PC-9 (cell line): ENCODE measurements at regions not wholly inside any gene's neighbourhood (a gene's known extent, or its start where the extent isn't known, plus 50 kb on each side); places are given as distances from the start of the nearest gene placed in this dataset.

Source experiments
- BruUV-seq: library from RNA; stranded (reverse); fragments of 400-500 nt; replicated peaks from 2 replicates; lab custom pipeline; 2021; lab: Mats Ljungman, UMichigan
- CTCF ChIA-PET: fragments of 300-600 bp; sonication (Branson Sonifier 250); formaldehyde crosslinking; loops from one replicate; lab custom pipeline; 2022; ENCODE audit warnings: antibody characterized with exemption; lab: Charles Lee
- POLR2A ChIA-PET: fragments of 300-600 bp; sonication (Branson Sonifier 250); formaldehyde crosslinking; loops from one replicate; lab custom pipeline; 2022; ENCODE audit warnings: antibody characterized with exemption; ENCODE audit not compliant: unreplicated experiment; lab: Charles Lee
- DNase-seq, 2 experiments: peaks; one replicate each; pipeline versions ENCODE4 v3.0.0 to v3.0.0-alpha.2; 2015 to 2022; ENCODE audit warnings: mixed read lengths in 1 of 2
- H2AFZ ChIP-seq: fragments of 200-600 bp; sonication (generic); 2 replicates; pipeline ENCODE4 v1.8.1; 2017; ENCODE audit warnings: antibody characterized with exemption
- H3F3A ChIP-seq: fragments of 200-600 bp; sonication (generic); 2 replicates; pipeline ENCODE4 v1.8.1; 2017; ENCODE audit warnings: antibody characterized with exemption, mild to moderate bottlenecking, low read depth; ENCODE audit not compliant: insufficient read depth
- H3K27ac ChIP-seq: fragments of 200-600 bp; sonication (generic); 2 replicates; pipeline ENCODE4 v1.6.1; 2016; ENCODE audit warnings: mixed run types
- H3K27me3 ChIP-seq: fragments of 200-600 bp; sonication (generic); 2 replicates; pipeline ENCODE4 v1.6.1; 2016; ENCODE audit warnings: low read depth, mixed run types; ENCODE audit not compliant: insufficient read depth
- H3K36me3 ChIP-seq: fragments of 200-600 bp; sonication (generic); 2 replicates; pipeline ENCODE4 v1.6.1; 2016; ENCODE audit warnings: low read depth, mixed run types
- H3K4me1 ChIP-seq: fragments of 200-600 bp; sonication (generic); replicated peaks from 2 replicates; pipeline ENCODE4 v1.6.1; 2016; ENCODE audit warnings: mixed run types; ENCODE audit not compliant: insufficient read depth
- H3K4me2 ChIP-seq: fragments of 200-600 bp; sonication (generic); 2 replicates; pipeline ENCODE4 v1.6.1; 2017; ENCODE audit warnings: mixed run types
- H3K4me3 ChIP-seq: fragments of 200-600 bp; sonication (generic); 2 replicates; pipeline ENCODE4 v1.6.1; 2016; ENCODE audit warnings: mixed run types
- H3K79me2 ChIP-seq: fragments of 200-600 bp; sonication (generic); 2 replicates; pipeline ENCODE4 v1.6.1; 2017; ENCODE audit warnings: low read depth, mixed run types
- H3K9me2 ChIP-seq: fragments of 200-600 bp; sonication (generic); 2 replicates; pipeline ENCODE4 v1.8.1; 2017; ENCODE audit warnings: mild to moderate bottlenecking; ENCODE audit not compliant: insufficient read depth
- H3K9me3 ChIP-seq: fragments of 200-600 bp; sonication (generic); 2 replicates; pipeline ENCODE4 v1.8.1; 2016; ENCODE audit warnings: low read depth; ENCODE audit not compliant: insufficient read depth
- H4K20me1 ChIP-seq: fragments of 200-600 bp; sonication (generic); 2 replicates; pipeline ENCODE4 v1.8.1; 2017; ENCODE audit not compliant: insufficient read depth
- EZH2 ChIP-seq: fragments of 200-600 bp; sonication (generic); IDR thresholded peaks from 2 replicates; pipeline ENCODE4 v1.8.0; 2017; ENCODE audit warnings: antibody characterized with exemption, low read depth
- intact Hi-C: fragments of 100-400 bp; cut with micrococcal nuclease; formaldehyde crosslinking; loops from one replicate; pipeline ENCODE4 v1.10.0; 2022; ENCODE audit not compliant: unreplicated experiment
- TF ChIP-seq, protein P1 (sequence below): fragments of 200-600 bp; sonication (generic); conservative IDR thresholded peaks from 2 replicates; pipeline ENCODE4 v1.6.1; 2017; ENCODE audit warnings: mixed run types, antibody characterized with exemption, mild to moderate bottlenecking, moderate library complexity

DNA sequence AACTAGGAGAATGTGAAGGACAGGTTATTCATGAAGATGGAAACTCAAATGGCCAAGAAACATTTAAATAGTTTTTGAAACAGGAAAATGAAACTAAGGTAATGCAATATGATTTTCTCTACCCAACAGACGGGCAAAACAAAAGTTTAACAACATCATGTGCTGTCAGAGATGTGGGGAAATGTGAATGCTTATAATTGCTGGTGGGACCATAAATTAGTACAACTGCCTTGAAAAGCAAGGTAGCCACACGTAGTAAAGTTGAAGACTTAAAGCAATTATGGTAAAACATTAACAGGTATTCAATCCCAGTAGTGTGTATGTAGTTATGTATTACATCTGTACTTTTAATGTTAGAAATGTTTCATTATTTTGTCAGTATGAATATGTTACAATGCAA is 57.0 kb upstream of the C3orf80 start:
- intact Hi-C loops: loop anchor here (10.0 kb wide), 2 partner anchors 133 to 317 kb away; no protein-coding TSS in a partner anchor
- no peaks in the 10 kb centered on the region for H3F3A ChIP-seq
- no peak overlapping the region for H2AFZ ChIP-seq
- H3K27me3 ChIP-seq: no peaks in the 10 kb centered on the region
- ChIA-PET CTCF (no interaction called here), POLR2A (no interaction called here)
- H3K27ac ChIP-seq: no peak overlapping the region
- no peak overlapping the region for H3K4me2 ChIP-seq
- no peaks in the 10 kb centered on the region for H3K9me3 ChIP-seq
- TF ChIP-seq EZH2: no peak
- TF ChIP-seq, protein P1, sequence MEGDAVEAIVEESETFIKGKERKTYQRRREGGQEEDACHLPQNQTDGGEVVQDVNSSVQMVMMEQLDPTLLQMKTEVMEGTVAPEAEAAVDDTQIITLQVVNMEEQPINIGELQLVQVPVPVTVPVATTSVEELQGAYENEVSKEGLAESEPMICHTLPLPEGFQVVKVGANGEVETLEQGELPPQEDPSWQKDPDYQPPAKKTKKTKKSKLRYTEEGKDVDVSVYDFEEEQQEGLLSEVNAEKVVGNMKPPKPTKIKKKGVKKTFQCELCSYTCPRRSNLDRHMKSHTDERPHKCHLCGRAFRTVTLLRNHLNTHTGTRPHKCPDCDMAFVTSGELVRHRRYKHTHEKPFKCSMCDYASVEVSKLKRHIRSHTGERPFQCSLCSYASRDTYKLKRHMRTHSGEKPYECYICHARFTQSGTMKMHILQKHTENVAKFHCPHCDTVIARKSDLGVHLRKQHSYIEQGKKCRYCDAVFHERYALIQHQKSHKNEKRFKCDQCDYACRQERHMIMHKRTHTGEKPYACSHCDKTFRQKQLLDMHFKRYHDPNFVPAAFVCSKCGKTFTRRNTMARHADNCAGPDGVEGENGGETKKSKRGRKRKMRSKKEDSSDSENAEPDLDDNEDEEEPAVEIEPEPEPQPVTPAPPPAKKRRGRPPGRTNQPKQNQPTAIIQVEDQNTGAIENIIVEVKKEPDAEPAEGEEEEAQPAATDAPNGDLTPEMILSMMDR: no peak
- H3K36me3 ChIP-seq: no peaks in the 10 kb centered on the region
- no peaks in the 10 kb centered on the region for H3K9me2 ChIP-seq
- DNase-seq: no peak
- BruUV-seq: no TSS peak
- H3K4me1 ChIP-seq: no peaks in the 10 kb centered on the region
- no peak overlapping the region for H3K4me3 ChIP-seq
- no peaks in the 10 kb centered on the region for H3K79me2 ChIP-seq
- no peaks in the 10 kb centered on the region for H4K20me1 ChIP-seq

DNA sequence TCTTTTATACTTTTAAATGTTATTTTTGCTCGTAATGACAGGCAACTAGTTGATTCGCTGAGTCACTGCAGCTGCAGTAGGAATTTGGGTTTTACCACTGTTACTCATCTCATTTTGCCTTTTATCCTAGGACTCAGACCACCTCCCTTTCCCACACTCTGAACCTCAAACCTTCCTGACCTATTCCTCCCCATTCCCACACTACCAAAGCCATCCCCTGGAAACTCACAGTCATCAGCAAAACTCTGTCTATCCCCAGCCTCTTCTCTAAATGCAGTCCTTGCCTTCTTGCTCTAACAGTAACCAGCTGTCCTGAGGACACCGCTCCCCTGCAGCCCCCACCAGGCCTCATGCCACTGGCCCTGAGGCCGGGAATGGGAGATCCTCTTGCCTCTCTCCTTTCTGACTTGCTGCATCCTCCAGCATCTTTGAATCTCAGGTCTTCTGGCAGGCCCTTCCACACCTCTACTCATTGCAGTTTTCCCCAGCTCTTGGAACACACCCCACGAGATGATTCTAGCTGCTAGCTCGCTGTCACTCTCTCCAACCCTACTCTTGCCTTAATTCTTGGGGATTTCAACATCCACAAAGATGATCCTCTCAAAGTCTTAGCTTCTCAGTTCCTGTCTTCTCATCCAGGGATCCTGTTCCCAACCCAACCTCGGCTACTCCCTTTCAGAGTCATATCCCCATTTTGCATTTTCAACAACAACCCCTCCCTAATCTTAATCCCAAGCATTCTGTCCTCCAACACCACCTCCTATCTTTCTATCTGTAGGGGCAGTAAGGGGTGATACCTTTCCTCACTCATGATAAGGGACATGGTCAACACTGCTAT is 55.9 kb upstream of the C3orf80 start:
- Histone ChIP-seq H3K4me3 (no peak overlapping the region), H3K27ac (no peak overlapping the region), H4K20me1 (no peaks in the 10 kb centered on the region), H3K4me2 (no peak overlapping the region), H3K27me3 (no peaks in the 10 kb centered on the region), H3K36me3 (no peaks in the 10 kb centered on the region), H3K79me2 (no peaks in the 10 kb centered on the region), H3K9me2 (no peaks in the 10 kb centered on the region), H3F3A (no peaks in the 10 kb centered on the region), H3K9me3 (no peaks in the 10 kb centered on the region), H2AFZ (no peak overlapping the region), H3K4me1 (no peaks in the 10 kb centered on the region)
- intact Hi-C loops: loop anchor here (10.0 kb wide), 2 partner anchors 135 to 315 kb away; no protein-coding TSS in a partner anchor
- BruUV-seq: no TSS peak
- ChIA-PET CTCF (no interaction called here), POLR2A (no interaction called here)
- no peak for DNase-seq
- TF ChIP-seq, protein P1: no peak
- no peak for TF ChIP-seq EZH2

DNA sequence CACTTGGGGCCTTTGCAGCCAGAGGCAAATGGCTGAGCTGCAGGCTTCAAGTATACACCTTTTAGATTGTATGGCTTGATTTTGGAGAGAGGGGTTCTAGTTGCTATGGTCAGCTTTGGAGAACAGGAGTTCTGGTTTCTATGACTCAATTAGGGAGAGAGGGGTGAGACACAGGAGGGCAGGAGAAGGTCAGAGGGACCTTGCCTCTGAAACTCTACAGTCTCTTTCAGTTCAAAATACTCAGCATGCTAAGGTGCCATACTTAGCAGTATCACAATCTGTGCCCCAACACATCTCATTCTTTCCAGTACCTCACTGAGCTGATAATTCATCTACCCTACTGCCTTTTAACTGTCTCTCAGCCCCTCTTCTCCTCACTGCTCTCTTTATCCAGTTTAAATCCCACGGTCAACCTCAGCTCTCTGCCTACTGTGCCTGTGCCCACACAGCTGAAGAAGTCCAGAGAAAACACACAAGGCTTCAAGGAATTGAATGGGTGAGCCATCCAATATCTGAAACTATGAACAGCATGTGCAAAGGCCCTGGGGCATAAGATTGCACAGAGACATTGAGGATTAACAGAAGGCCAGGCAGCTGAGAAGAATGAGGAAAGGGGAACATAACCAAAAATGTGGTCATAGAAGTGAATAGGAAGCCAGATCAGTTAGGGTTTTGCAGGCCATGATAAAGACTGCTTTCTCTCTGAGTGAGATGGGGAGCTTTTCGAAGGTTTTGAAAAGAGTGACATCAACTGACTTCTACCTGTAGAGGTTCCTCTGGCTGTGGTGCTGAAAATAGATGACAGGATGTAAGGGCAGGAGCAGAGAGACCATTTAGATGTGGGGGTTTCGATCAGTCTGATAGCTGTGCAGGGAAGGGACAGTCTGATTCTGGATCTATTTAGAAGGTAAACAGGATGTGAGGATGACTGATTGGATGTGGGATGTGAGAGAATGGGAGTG is 54.5 kb upstream of the C3orf80 start:
- H3K27me3 ChIP-seq: no peaks in the 10 kb centered on the region
- no peak overlapping the region for H2AFZ ChIP-seq
- no peaks in the 10 kb centered on the region for H4K20me1 ChIP-seq
- intact Hi-C loops: no loop called here
- no peaks in the 10 kb centered on the region for H3F3A ChIP-seq
- no peaks in the 10 kb centered on the region for H3K36me3 ChIP-seq
- H3K4me2 ChIP-seq: no peak overlapping the region
- no peak overlapping the region for H3K4me3 ChIP-seq
- no peaks in the 10 kb centered on the region for H3K4me1 ChIP-seq
- no peaks in the 10 kb centered on the region for H3K9me2 ChIP-seq
- no peaks in the 10 kb centered on the region for H3K79me2 ChIP-seq
- no peaks in the 10 kb centered on the region for H3K9me3 ChIP-seq
- no TSS peak for BruUV-seq
- TF ChIP-seq, protein P1: no peak
- no peak for TF ChIP-seq EZH2
- DNase-seq: no peak
- ChIA-PET POLR2A (no interaction called here), CTCF (no interaction called here)
- H3K27ac ChIP-seq: no peak overlapping the region
